Fibroblast of lung (primary cell): ENCODE measurements at regions not wholly inside any gene's neighbourhood (a gene's known extent, or its start where the extent isn't known, plus 50 kb on each side); places are given as distances from the start of the nearest gene placed in this dataset.

Experiments used
- DNase-seq, 2 donors: peaks; one replicate each; pipeline versions ENCODE4 v3.0.0 to v3.0.0-alpha.2; 2010; ENCODE audit warnings: low read depth in 2 of 2
- H2AFZ ChIP-seq: 2 replicates; pipeline ENCODE4 v1.5.1; 2012; ENCODE audit warnings: low read length, control low read depth, inconsistent platforms
- H3K27ac ChIP-seq: 2 replicates; pipeline ENCODE4 v1.5.1; 2011; ENCODE audit warnings: low read length, control low read depth; ENCODE audit not compliant: insufficient read depth
- H3K27me3 ChIP-seq: 2 replicates; pipeline ENCODE4 v1.5.1; 2011; ENCODE audit warnings: mild to moderate bottlenecking, low read length; ENCODE audit not compliant: control insufficient read depth, insufficient read depth
- H3K36me3 ChIP-seq: 2 replicates; pipeline ENCODE4 v1.5.1; 2011; ENCODE audit warnings: low read length; ENCODE audit not compliant: control insufficient read depth, insufficient read depth
- H3K4me1 ChIP-seq: 2 replicates; pipeline ENCODE4 v1.5.1; 2011; ENCODE audit warnings: low read length; ENCODE audit not compliant: control insufficient read depth, insufficient read depth; ENCODE audit errors: extremely low read depth
- H3K4me2 ChIP-seq: 2 replicates; pipeline ENCODE4 v1.5.1; 2011; ENCODE audit warnings: low read length, control low read depth; ENCODE audit not compliant: insufficient read depth; ENCODE audit errors: extremely low read depth
- H3K4me3 ChIP-seq, 4 experiments: fragments of 200-600 bp in 1 of 4; sonication (generic) in 1 of 4; replicated peaks in 1 of 4; 2 replicates each; pipeline ENCODE4 v1.5.1; 2011 to 2016; ENCODE audit warnings: low read length in 4 of 4, low read depth in 3 of 4, mild to moderate bottlenecking in 3 of 4, control low read depth in 2 of 4, inconsistent platforms in 1 of 4, mixed read lengths in 1 of 4; ENCODE audit not compliant: insufficient read depth in 1 of 4; ENCODE audit errors: control extremely low read depth in 1 of 4
- H3K79me2 ChIP-seq: 2 replicates; pipeline ENCODE4 v1.5.1; 2012; ENCODE audit warnings: mild to moderate bottlenecking, low read length, inconsistent platforms; ENCODE audit not compliant: control insufficient read depth, insufficient read depth
- H3K9ac ChIP-seq: 2 replicates; pipeline ENCODE4 v1.5.1; 2011; ENCODE audit warnings: mild to moderate bottlenecking, low read length, control low read depth; ENCODE audit not compliant: insufficient read depth
- H3K9me3 ChIP-seq: 2 replicates; pipeline ENCODE4 v1.5.1; 2012; ENCODE audit warnings: low read depth, low read length; ENCODE audit not compliant: control insufficient read depth, insufficient read depth
- H4K20me1 ChIP-seq: 2 replicates; pipeline ENCODE4 v1.5.1; 2011; ENCODE audit warnings: low read length; ENCODE audit not compliant: control insufficient read depth, insufficient read depth; ENCODE audit errors: extremely low read depth
- CTCF ChIP-seq, 2 donors: IDR thresholded peaks in 1 of 2; conservative IDR thresholded peaks in 1 of 2; 1 replicate in 1 of 2; 2 replicates in 1 of 2; pipeline ENCODE4 v1.5.1; 2011 to 2012; ENCODE audit warnings: low read length in 2 of 2, control low read depth in 1 of 2, inconsistent platforms in 1 of 2, low read depth in 1 of 2, mild to moderate bottlenecking in 1 of 2
- EZH2 ChIP-seq: IDR thresholded peaks from 2 replicates; pipeline ENCODE4 v1.5.1; 2012; ENCODE audit warnings: low read length, control low read depth, mild to moderate bottlenecking; ENCODE audit errors: missing control alignments

DNA sequence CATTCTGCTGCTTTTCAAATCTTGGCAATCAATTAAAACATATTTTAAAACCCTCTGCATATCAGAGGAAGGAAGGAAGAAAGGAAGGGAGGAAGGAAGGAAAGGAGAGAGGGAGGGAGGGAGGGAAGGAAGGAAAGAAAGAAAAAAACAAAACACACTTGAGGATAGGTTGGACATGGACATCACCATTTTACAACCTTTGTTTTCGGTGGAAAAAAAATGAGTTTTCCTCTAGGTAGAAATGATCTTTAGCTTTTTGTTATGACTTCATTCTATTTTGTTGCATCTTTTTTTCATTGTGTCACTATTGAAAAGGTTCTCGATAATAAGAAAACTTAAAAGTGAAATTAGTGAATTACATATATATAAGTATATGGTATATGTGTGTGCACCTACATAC lies 522.9 kb downstream of the NOVA1 start:
- no peaks in the 10 kb centered on the region for H3K79me2 ChIP-seq
- H3K9me3 ChIP-seq: no peaks in the 10 kb centered on the region
- no peak overlapping the region for H3K9ac ChIP-seq
- H2AFZ ChIP-seq: no peak overlapping the region
- TF ChIP-seq EZH2 (no peak), CTCF (conservative IDR thresholded peaks at IDR 0.05 in 1 of 2, IDR thresholded peaks at IDR 0.05 in 1 of 2; ENCODE audit: low read depth in 1 of 2, low read length in 2 of 2) (no peak)
- no peaks in the 10 kb centered on the region for H3K4me1 ChIP-seq
- no peaks in the 10 kb centered on the region for H4K20me1 ChIP-seq
- H3K27ac ChIP-seq: no peak overlapping the region
- H3K27me3 ChIP-seq: no peaks in the 10 kb centered on the region
- H3K4me2 ChIP-seq: no peak overlapping the region
- DNase-seq: no peak
- H3K36me3 ChIP-seq: no peaks in the 10 kb centered on the region
- H3K4me3 ChIP-seq: no peak overlapping the region

DNA sequence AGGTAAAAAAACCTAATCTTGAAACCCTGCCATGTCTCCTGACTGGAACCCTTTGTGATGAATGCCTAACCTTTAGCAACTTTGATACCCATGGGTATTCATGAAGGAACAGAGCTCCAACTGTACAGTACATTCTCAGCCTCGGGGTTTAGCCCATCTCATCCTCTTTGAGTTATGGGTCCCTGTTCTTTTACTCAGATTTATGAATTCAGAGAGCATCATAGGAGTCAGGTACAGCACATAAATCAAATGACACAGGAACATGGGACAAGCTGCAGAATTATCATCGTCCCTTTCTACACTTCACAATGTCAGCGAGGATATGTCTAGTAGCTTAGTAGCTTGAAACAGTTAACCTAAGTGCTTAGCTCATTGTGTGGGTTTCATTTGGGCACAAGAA lies 527.4 kb downstream of the NOVA1 start:
- H3K4me3 ChIP-seq: no peak overlapping the region
- no peak overlapping the region for H3K4me2 ChIP-seq
- TF ChIP-seq EZH2 (no peak), CTCF (conservative IDR thresholded peaks at IDR 0.05 in 1 of 2, IDR thresholded peaks at IDR 0.05 in 1 of 2; ENCODE audit: low read depth in 1 of 2, low read length in 2 of 2) (no peak)
- H3K4me1 ChIP-seq: no peaks in the 10 kb centered on the region
- no peaks in the 10 kb centered on the region for H3K9me3 ChIP-seq
- H3K27me3 ChIP-seq: no peaks in the 10 kb centered on the region
- no peak overlapping the region for H3K9ac ChIP-seq
- no peak for DNase-seq
- H2AFZ ChIP-seq: no peak overlapping the region
- no peaks in the 10 kb centered on the region for H4K20me1 ChIP-seq
- no peak overlapping the region for H3K27ac ChIP-seq
- no peaks in the 10 kb centered on the region for H3K36me3 ChIP-seq
- H3K79me2 ChIP-seq: no peaks in the 10 kb centered on the region

DNA sequence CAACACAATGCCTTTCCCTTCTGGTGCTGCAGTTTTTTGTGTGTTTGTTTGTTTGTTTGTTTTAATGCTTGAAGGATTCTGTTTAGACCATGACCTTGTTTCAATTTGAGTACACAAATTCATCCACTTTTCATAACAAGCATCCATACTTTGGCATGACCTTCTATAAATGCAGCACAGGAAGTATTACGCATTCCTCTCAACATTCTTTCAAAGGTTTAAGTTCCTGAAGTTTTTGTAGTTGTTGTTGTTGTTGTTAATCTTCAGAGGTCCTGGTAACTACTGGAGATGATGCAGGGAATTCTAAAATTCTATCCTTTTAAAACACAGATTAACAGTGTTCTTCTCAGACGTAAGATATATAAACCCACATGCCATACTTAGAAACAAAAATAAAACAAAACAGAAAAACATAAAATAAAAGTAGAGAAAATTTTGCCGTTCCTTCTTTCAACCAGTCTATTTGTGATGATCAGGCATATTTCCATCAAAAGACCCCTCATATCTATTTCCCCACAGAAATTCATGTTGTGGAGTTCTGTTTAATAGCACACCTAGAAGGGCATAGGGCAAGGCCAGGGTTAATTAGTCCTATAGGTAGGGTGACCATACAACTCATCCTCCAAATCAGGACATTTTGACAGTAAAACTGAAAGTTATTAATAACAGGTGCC lies 529.9 kb downstream of the NOVA1 start:
- Histone ChIP-seq H2AFZ (no peak overlapping the region), H3K27ac (no peak overlapping the region), H3K4me2 (no peak overlapping the region), H3K79me2 (no peaks in the 10 kb centered on the region), H3K4me3 (no peak overlapping the region), H4K20me1 (no peaks in the 10 kb centered on the region), H3K36me3 (no peaks in the 10 kb centered on the region), H3K27me3 (no peaks in the 10 kb centered on the region), H3K9ac (no peak overlapping the region), H3K4me1 (no peaks in the 10 kb centered on the region), H3K9me3 (no peaks in the 10 kb centered on the region)
- no peak for DNase-seq
- TF ChIP-seq EZH2 (no peak), CTCF (conservative IDR thresholded peaks at IDR 0.05 in 1 of 2, IDR thresholded peaks at IDR 0.05 in 1 of 2; ENCODE audit: low read depth in 1 of 2, low read length in 2 of 2) (no peak)
